H1 (cell line): ENCODE measurements at regions not wholly inside any gene's neighbourhood (a gene's known extent, or its start where the extent isn't known, plus 50 kb on each side); places are given as distances from the start of the nearest gene placed in this dataset.

Experiments used
- CTCF ChIA-PET: fragments of 300-600 bp; sonication (Branson Sonifier 250); formaldehyde crosslinking; loops from one replicate; lab custom pipeline; 2021; ENCODE audit not compliant: partially characterized antibody; lab: Charles Lee
- POLR2A ChIA-PET: fragments of 300-600 bp; sonication (Branson Sonifier 250); formaldehyde crosslinking; loops from one replicate; lab custom pipeline; 2021; ENCODE audit warnings: inconsistent platforms; ENCODE audit not compliant: partially characterized antibody; lab: Charles Lee
- DNase-seq, 2 experiments: peaks; one replicate each; pipeline versions ENCODE4 v3.0.0 to v3.0.0-alpha.2; 2010 to 2022; ENCODE audit warnings: low spot score in 2 of 2, low read depth in 1 of 2, mixed read lengths in 1 of 2
- FAIRE-seq: peaks from 2 replicates; lab custom pipeline; 2011; peaks lifted over from hg19 to GRCh38; lab: Jason Lieb, UNC
- H2AFZ ChIP-seq: 2 replicates; pipeline ENCODE4 v1.8.1; 2012; ENCODE audit warnings: low read length, inconsistent platforms
- H2AK5ac ChIP-seq: 2 replicates; pipeline ENCODE4 v1.6.1; 2013; ENCODE audit warnings: low read depth, low read length
- H2BK120ac ChIP-seq: replicated peaks from 2 replicates; pipeline ENCODE3; 2013; ENCODE audit warnings: low read depth, low read length, inconsistent platforms
- H2BK12ac ChIP-seq: 2 replicates; pipeline ENCODE4 v1.6.1; 2013; ENCODE audit warnings: low read depth, low read length
- H2BK15ac ChIP-seq: 2 replicates; pipeline ENCODE4 v1.6.1; 2013; ENCODE audit warnings: low read length
- H2BK20ac ChIP-seq: 2 replicates; pipeline ENCODE4 v1.6.1; 2013; ENCODE audit warnings: low read length
- H2BK5ac ChIP-seq: 2 replicates; pipeline ENCODE4 v1.6.1; 2013; ENCODE audit warnings: low read depth, low read length
- H3K14ac ChIP-seq: 2 replicates; pipeline ENCODE4 v1.6.1; 2013; ENCODE audit warnings: inconsistent platforms; ENCODE audit not compliant: insufficient read length
- H3K18ac ChIP-seq: 2 replicates; pipeline ENCODE4 v1.6.1; 2013; ENCODE audit warnings: low read length; ENCODE audit errors: extremely low read depth
- H3K23ac ChIP-seq: 2 replicates; pipeline ENCODE4 v1.6.1; 2013; ENCODE audit warnings: inconsistent platforms; ENCODE audit not compliant: insufficient read length
- H3K23me2 ChIP-seq: 2 replicates; pipeline ENCODE4 v1.6.1; 2013; ENCODE audit warnings: low read depth, low read length
- H3K27ac ChIP-seq: 2 replicates; pipeline ENCODE4 v1.6.1; 2011; ENCODE audit warnings: low read depth, low read length, inconsistent platforms
- H3K27me3 ChIP-seq, 4 experiments: replicated peaks in 1 of 4; 1 replicate in 1 of 4; 2 replicates in 3 of 4; pipeline versions ENCODE4 v1.6.1 to v1.8.1; 2011 to 2013; ENCODE audit warnings: low read length in 3 of 4, mild to moderate bottlenecking in 3 of 4, inconsistent platforms in 2 of 4, mixed read lengths in 2 of 4, moderate library complexity in 1 of 4; ENCODE audit not compliant: control insufficient read depth in 3 of 4, insufficient read depth in 3 of 4; ENCODE audit errors: extremely low read depth in 1 of 4
- H3K36me3 ChIP-seq, 4 experiments: 2 replicates each; pipeline versions ENCODE4 v1.6.1 to v1.8.1; 2011 to 2013; ENCODE audit warnings: mild to moderate bottlenecking in 4 of 4, low read length in 3 of 4, moderate library complexity in 2 of 4, control low read depth in 1 of 4, inconsistent platforms in 1 of 4; ENCODE audit not compliant: insufficient read depth in 4 of 4, control insufficient read depth in 2 of 4
- H3K4ac ChIP-seq: replicated peaks from 2 replicates; pipeline ENCODE3; 2013; ENCODE audit warnings: low read length, low read depth, mixed read lengths, inconsistent platforms; ENCODE audit not compliant: insufficient read length
- H3K4me1 ChIP-seq, 4 experiments: replicated peaks in 1 of 4; 1 replicate in 1 of 4; 2 replicates in 3 of 4; pipeline versions ENCODE4 v1.6.1 to v1.8.1; 2011 to 2013; ENCODE audit warnings: low read length in 3 of 4, inconsistent platforms in 2 of 4, mixed read lengths in 1 of 4; ENCODE audit not compliant: insufficient read depth in 4 of 4, control insufficient read depth in 3 of 4
- H3K4me2 ChIP-seq, 2 experiments: 2 replicates each; pipeline versions ENCODE4 v1.6.1 to v1.8.1; 2011 to 2013; ENCODE audit warnings: low read depth in 2 of 2, low read length in 2 of 2, control low read depth in 1 of 2, inconsistent platforms in 1 of 2, mild to moderate bottlenecking in 1 of 2; ENCODE audit not compliant: insufficient read depth in 1 of 2
- H3K4me3 ChIP-seq, 4 experiments: fragments of 200-600, 300-600 bp in 1 of 4; sonication (generic), shearing (Covaris generic), sonication (Bioruptor Twin) in 1 of 4; 2 replicates each; pipeline versions ENCODE4 v1.5.1 to v1.8.1; 2011 to 2016; ENCODE audit warnings: low read length in 4 of 4, low read depth in 3 of 4, control low read depth in 2 of 4, inconsistent platforms in 2 of 4, mild to moderate bottlenecking in 2 of 4, mixed read lengths in 1 of 4, moderate library complexity in 1 of 4; ENCODE audit not compliant: insufficient read depth in 2 of 4; ENCODE audit errors: extremely low read depth in 1 of 4
- H3K56ac ChIP-seq: replicated peaks from 2 replicates; pipeline ENCODE3; 2013; ENCODE audit warnings: low read depth, mild to moderate bottlenecking, mixed read lengths, low read length, inconsistent platforms; ENCODE audit not compliant: insufficient read length
- H3K79me1 ChIP-seq: 2 replicates; pipeline ENCODE4 v1.6.1; 2013; ENCODE audit warnings: low read depth, low read length, control low read depth
- H3K79me2 ChIP-seq, 2 experiments: 2 replicates each; pipeline versions ENCODE4 v1.6.1 to v1.8.1; 2012 to 2013; ENCODE audit warnings: low read length in 2 of 2, mild to moderate bottlenecking in 2 of 2, inconsistent platforms in 1 of 2; ENCODE audit not compliant: insufficient read depth in 2 of 2, control insufficient read depth in 1 of 2
- H3K9ac ChIP-seq, 4 experiments: replicated peaks in 1 of 4; 1 replicate in 1 of 4; 2 replicates in 3 of 4; pipeline versions ENCODE4 v1.6.1 to v1.8.1; 2011 to 2013; ENCODE audit warnings: low read depth in 3 of 4, low read length in 3 of 4, control low read depth in 2 of 4, mild to moderate bottlenecking in 2 of 4, moderate library complexity in 2 of 4, inconsistent platforms in 1 of 4; ENCODE audit errors: extremely low read depth in 1 of 4
- H3K9me3 ChIP-seq, 2 experiments: 2 replicates each; pipeline versions ENCODE4 v1.6.1 to v1.8.1; 2012 to 2013; ENCODE audit warnings: mild to moderate bottlenecking in 2 of 2, moderate library complexity in 2 of 2, control low read depth in 1 of 2, inconsistent platforms in 1 of 2, low read depth in 1 of 2, low read length in 1 of 2, mixed read lengths in 1 of 2; ENCODE audit not compliant: insufficient read depth in 2 of 2
- H4K20me1 ChIP-seq, 2 experiments: replicated peaks in 1 of 2; 2 replicates each; pipeline versions ENCODE3 to v1.8.1; 2011 to 2013; ENCODE audit warnings: inconsistent platforms in 2 of 2, low read length in 2 of 2, mild to moderate bottlenecking in 1 of 2; ENCODE audit not compliant: insufficient read depth in 2 of 2, control insufficient read depth in 1 of 2
- H4K5ac ChIP-seq: 2 replicates; pipeline ENCODE4 v1.6.1; 2013; ENCODE audit warnings: low read length, low read depth, mixed read lengths, inconsistent platforms; ENCODE audit not compliant: insufficient read length
- H4K8ac ChIP-seq: 2 replicates; pipeline ENCODE4 v1.8.0; 2013; ENCODE audit warnings: mild to moderate bottlenecking, moderate library complexity, low read length, inconsistent platforms; ENCODE audit not compliant: insufficient read depth; ENCODE audit errors: extremely low read depth
- H4K91ac ChIP-seq: replicated peaks from 2 replicates; pipeline ENCODE3; 2013; ENCODE audit warnings: low read length, mixed read lengths, inconsistent platforms; ENCODE audit not compliant: insufficient read length
- KDM5A ChIP-seq: fragments of 200-600 bp; IDR thresholded peaks from 2 replicates; pipeline ENCODE4 v1.7.1; 2012; ENCODE audit warnings: mild to moderate bottlenecking, low read length, inconsistent platforms, mixed read lengths
- RAD21 ChIP-seq, 2 experiments: IDR thresholded peaks in 1 of 2; conservative IDR thresholded peaks in 1 of 2; 2 replicates each; pipeline ENCODE4 v1.6.1; 2011; ENCODE audit warnings: low read depth in 2 of 2, low read length in 2 of 2, improper control_type of control experiment in 1 of 2, inconsistent platforms in 1 of 2, mild to moderate bottlenecking in 1 of 2, moderate library complexity in 1 of 2
- WGBS, 2 experiments: shearing (Covaris generic) in 1 of 2; methylation state at CpG; one replicate each; pipeline versions ENCODE4 v1.1.6 to v1.1.7; 2013 to 2015; ENCODE audit warnings: low lambda C conversion rate in 2 of 2, mixed read lengths in 2 of 2, inconsistent platforms in 1 of 2, low coverage in 1 of 2, missing lambda C conversion rate in 1 of 2; ENCODE audit not compliant: insufficient replicate concordance in 2 of 2, insufficient coverage in 1 of 2, insufficient read length in 1 of 2; ENCODE audit errors: extremely low coverage in 1 of 2, missing lambda C conversion rate in 1 of 2; 5-methylcytosine and 5-hydroxymethylcytosine counted together

DNA sequence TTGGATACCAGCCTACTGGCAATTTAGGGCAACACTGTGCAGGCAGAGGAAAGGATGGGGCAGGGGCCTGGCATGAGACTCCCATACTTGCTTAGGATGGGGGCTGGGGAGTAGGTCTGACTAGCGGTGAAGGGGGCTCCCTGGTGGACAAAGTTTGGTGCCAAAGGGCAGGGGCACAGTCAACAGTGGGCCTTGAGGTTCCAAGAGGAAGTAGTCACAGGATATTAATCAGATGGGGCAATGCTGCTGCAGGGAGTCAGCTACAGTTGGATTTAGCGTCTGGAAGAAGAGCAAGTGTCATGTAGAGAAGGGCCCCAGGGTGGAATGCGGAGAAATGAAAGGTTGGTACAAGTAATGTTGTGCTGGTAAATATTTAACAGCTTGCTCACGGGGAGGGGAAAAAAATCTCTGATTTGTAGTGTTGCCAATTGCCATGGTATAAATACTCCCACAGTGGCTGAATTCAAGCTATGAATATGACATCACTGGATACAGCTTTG lies 139.4 kb downstream of the PJA1 start:
- no peak overlapping the region for H3K4ac ChIP-seq
- H2AK5ac ChIP-seq, result no peak overlapping the region
- H2BK5ac ChIP-seq, result no peak overlapping the region
- no peak overlapping the region for H3K4me2 ChIP-seq
- H3K23ac ChIP-seq, result no peak overlapping the region
- TF ChIP-seq RAD21 (IDR thresholded peaks at IDR 0.05 in 1 of 2, conservative IDR thresholded peaks at IDR 0.05 in 1 of 2; ENCODE audit: low read depth in 2 of 2, low read length in 2 of 2), result peak in 1 of 2 experiments; percentile 8; a peak in 2 of 4 replicates
- no peak for TF ChIP-seq KDM5A
- no peaks in the 10 kb centered on the region for H3K27me3 ChIP-seq
- no peak overlapping the region for H2AFZ ChIP-seq
- H2BK120ac ChIP-seq, result no peak overlapping the region
- 85% methylated on average over 3 of the region's 4 CpGs; no CpG with 5 or more reads in 1 of the 2 experiments for WGBS, 2 experiments
- H3K4me3 ChIP-seq, result no peak overlapping the region
- no peak overlapping the region for H4K91ac ChIP-seq
- H2BK20ac ChIP-seq, result no peak overlapping the region
- no peak overlapping the region for H2BK12ac ChIP-seq
- no peaks in the 10 kb centered on the region for H4K20me1 ChIP-seq
- H3K4me1 ChIP-seq, result peaks cover 0 to 11% (median 3%) of the 10 kb centered on the region in 4 experiments; a peak in 5 of 7 replicates
- H3K56ac ChIP-seq, result no peak overlapping the region
- H3K9me3 ChIP-seq, result no peaks in the 10 kb centered on the region
- no peak overlapping the region for H2BK15ac ChIP-seq
- no peak overlapping the region for H3K9ac ChIP-seq
- peak overlapping the region; percentile 51; the same call in 1 of the 2 replicates for H4K8ac ChIP-seq
- H3K79me1 ChIP-seq, result no peaks in the 10 kb centered on the region
- H3K18ac ChIP-seq, result no peak overlapping the region
- H3K79me2 ChIP-seq, result no peaks in the 10 kb centered on the region
- ChIA-PET POLR2A (no interaction called here), CTCF (interaction anchor here (0.6 to 1.0 kb wide), 4 partner anchors 119 to 660 kb away, joined by 3 read pairs; no protein-coding TSS in a partner anchor)
- H3K23me2 ChIP-seq, result no peaks in the 10 kb centered on the region
- FAIRE-seq (no peak), DNase-seq (no peak)
- no peak overlapping the region for H3K14ac ChIP-seq
- H3K36me3 ChIP-seq, result no peaks in the 10 kb centered on the region
- H3K27ac ChIP-seq, result no peak overlapping the region
- no peak overlapping the region for H4K5ac ChIP-seq
